GM23338 (cell line): ENCODE measurements at regions not wholly inside any gene's neighbourhood (a gene's known extent, or its start where the extent isn't known, plus 50 kb on each side); places are given as distances from the start of the nearest gene placed in this dataset.

Source experiments
- EZH2 ChIP-seq: fragments of 200-600 bp; sonication (generic); IDR thresholded peaks from one replicate; pipeline ENCODE4 v1.8.0; 2017; ENCODE audit warnings: antibody characterized with exemption, mild to moderate bottlenecking, low read depth; ENCODE audit not compliant: unreplicated experiment
- EZH2phosphoT487 ChIP-seq: fragments of 200-600 bp; sonication (generic); IDR thresholded peaks from one replicate; pipeline ENCODE4 v1.8.1; 2018; ENCODE audit warnings: antibody characterized with exemption; ENCODE audit not compliant: unreplicated experiment
- JUNB ChIP-seq: IDR thresholded peaks from one replicate; pipeline ENCODE4 v1.6.1; 2016; ENCODE audit warnings: antibody characterized with exemption; ENCODE audit not compliant: unreplicated experiment
- REST ChIP-seq: IDR thresholded peaks from one replicate; pipeline ENCODE4 v1.6.1; 2018; ENCODE audit warnings: antibody characterized with exemption; ENCODE audit not compliant: unreplicated experiment
- ZNF462 ChIP-seq: fragments of 250-450 bp; sonication (Bioruptor Pico); IDR thresholded peaks from 2 replicates; pipeline ENCODE4 v1.5.0; 2020; ENCODE audit warnings: mild to moderate bottlenecking, moderate library complexity
- TF ChIP-seq, protein P1 (sequence below), 2 experiments: fragments of 200-600 bp in 1 of 2; sonication (generic) in 1 of 2; conservative IDR thresholded peaks; 2 replicates each; pipeline versions ENCODE4 v1.5.1 to v1.6.1; 2016 to 2017; ENCODE audit warnings: antibody characterized with exemption in 2 of 2, low read depth in 2 of 2, mild to moderate bottlenecking in 2 of 2, moderate library complexity in 1 of 2

DNA sequence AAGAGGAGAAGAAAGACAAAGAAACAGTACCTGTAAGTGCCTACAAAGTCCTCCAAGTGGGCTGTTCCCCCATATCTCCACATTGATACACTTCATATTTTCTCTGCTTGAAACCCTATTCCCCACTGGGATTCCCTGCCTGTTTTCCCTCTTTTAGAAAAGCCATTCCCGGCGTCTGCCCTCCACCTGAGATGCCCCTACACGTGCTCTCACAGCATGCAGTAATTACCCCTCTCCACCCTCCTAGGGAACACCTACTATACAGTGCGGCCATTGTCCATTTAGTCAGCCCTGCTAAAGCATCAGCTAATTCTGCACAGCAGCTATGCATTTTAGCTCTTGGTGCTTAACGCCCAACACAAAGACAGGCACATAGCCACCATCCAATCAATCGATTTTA is 135.7 kb upstream of the TIAM1 start:
- TF ChIP-seq JUNB (no peak), EZH2 (no peak), EZH2phosphoT487 (no peak), REST (no peak), ZNF462 (CRISPR knock-in tag) (no peak)
- TF ChIP-seq, protein P1, sequence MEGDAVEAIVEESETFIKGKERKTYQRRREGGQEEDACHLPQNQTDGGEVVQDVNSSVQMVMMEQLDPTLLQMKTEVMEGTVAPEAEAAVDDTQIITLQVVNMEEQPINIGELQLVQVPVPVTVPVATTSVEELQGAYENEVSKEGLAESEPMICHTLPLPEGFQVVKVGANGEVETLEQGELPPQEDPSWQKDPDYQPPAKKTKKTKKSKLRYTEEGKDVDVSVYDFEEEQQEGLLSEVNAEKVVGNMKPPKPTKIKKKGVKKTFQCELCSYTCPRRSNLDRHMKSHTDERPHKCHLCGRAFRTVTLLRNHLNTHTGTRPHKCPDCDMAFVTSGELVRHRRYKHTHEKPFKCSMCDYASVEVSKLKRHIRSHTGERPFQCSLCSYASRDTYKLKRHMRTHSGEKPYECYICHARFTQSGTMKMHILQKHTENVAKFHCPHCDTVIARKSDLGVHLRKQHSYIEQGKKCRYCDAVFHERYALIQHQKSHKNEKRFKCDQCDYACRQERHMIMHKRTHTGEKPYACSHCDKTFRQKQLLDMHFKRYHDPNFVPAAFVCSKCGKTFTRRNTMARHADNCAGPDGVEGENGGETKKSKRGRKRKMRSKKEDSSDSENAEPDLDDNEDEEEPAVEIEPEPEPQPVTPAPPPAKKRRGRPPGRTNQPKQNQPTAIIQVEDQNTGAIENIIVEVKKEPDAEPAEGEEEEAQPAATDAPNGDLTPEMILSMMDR (conservative IDR thresholded peaks at IDR 0.05; ENCODE audit: low read depth in 2 of 2): no peak
